Smooth muscle cell (in vitro differentiated cells): ENCODE measurements at regions not wholly inside any gene's neighbourhood (a gene's known extent, or its start where the extent isn't known, plus 50 kb on each side); places are given as distances from the start of the nearest gene placed in this dataset.

Source experiments
- DNase-seq: peaks from one replicate; lab custom pipeline; 2025; ENCODE audit not compliant: unreplicated experiment; lab: John Stamatoyannopoulos, UW
- H2AFZ ChIP-seq: fragments of 200-600 bp; sonication (generic); 2 replicates; pipeline ENCODE4 v1.6.0; 2016; ENCODE audit warnings: antibody characterized with exemption, low read depth, mild to moderate bottlenecking
- H3F3A ChIP-seq: fragments of 200-600 bp; sonication (generic); 2 replicates; pipeline ENCODE4 v1.6.0; 2017; ENCODE audit warnings: antibody characterized with exemption, low read depth
- H3K27ac ChIP-seq: fragments of 200-600 bp; sonication (generic); 2 replicates; pipeline ENCODE4 v1.5.1; 2016; ENCODE audit warnings: low read depth, mild to moderate bottlenecking
- H3K27me3 ChIP-seq: fragments of 200-600 bp; sonication (generic); 2 replicates; pipeline ENCODE4 v1.6.1; 2016; ENCODE audit warnings: low read depth, mild to moderate bottlenecking
- H3K36me3 ChIP-seq: fragments of 200-600 bp; sonication (generic); 2 replicates; pipeline ENCODE4 v1.5.1; 2016; ENCODE audit warnings: low read depth
- H3K4me1 ChIP-seq: fragments of 200-600 bp; sonication (generic); 2 replicates; pipeline ENCODE4 v1.5.1; 2016; ENCODE audit warnings: low read depth
- H3K4me2 ChIP-seq: fragments of 200-600 bp; sonication (generic); 2 replicates; pipeline ENCODE4 v1.6.0; 2016; ENCODE audit warnings: mild to moderate bottlenecking
- H3K4me3 ChIP-seq: fragments of 200-600 bp; sonication (generic); 2 replicates; pipeline ENCODE4 v1.5.1; 2016; ENCODE audit warnings: mild to moderate bottlenecking
- H3K79me2 ChIP-seq: fragments of 200-600 bp; sonication (generic); 2 replicates; pipeline ENCODE4 v1.6.0; 2016; ENCODE audit warnings: low read depth, mild to moderate bottlenecking
- H3K9ac ChIP-seq: fragments of 200-600 bp; sonication (generic); 2 replicates; pipeline ENCODE4 v1.6.0; 2016; ENCODE audit warnings: low read depth
- H3K9me3 ChIP-seq: fragments of 200-600 bp; sonication (generic); replicated peaks from 2 replicates; pipeline ENCODE4 v1.5.1; 2016; ENCODE audit warnings: low read depth
- H4K20me1 ChIP-seq: fragments of 200-600 bp; sonication (generic); 2 replicates; pipeline ENCODE4 v1.6.0; 2016; ENCODE audit warnings: low read depth
- CTCF ChIP-seq: fragments of 200-600 bp; sonication (generic); IDR thresholded peaks from 2 replicates; pipeline ENCODE4 v1.5.1; 2017; ENCODE audit warnings: borderline replicate concordance, mild to moderate bottlenecking, antibody characterized with exemption; ENCODE audit not compliant: insufficient read depth, poor library complexity, severe bottlenecking
- WGBS: methylation state at CpG from one replicate; pipeline ENCODE4 v1.1.7; 2016; ENCODE audit warnings: low lambda C conversion rate; 5-methylcytosine and 5-hydroxymethylcytosine counted together

DNA sequence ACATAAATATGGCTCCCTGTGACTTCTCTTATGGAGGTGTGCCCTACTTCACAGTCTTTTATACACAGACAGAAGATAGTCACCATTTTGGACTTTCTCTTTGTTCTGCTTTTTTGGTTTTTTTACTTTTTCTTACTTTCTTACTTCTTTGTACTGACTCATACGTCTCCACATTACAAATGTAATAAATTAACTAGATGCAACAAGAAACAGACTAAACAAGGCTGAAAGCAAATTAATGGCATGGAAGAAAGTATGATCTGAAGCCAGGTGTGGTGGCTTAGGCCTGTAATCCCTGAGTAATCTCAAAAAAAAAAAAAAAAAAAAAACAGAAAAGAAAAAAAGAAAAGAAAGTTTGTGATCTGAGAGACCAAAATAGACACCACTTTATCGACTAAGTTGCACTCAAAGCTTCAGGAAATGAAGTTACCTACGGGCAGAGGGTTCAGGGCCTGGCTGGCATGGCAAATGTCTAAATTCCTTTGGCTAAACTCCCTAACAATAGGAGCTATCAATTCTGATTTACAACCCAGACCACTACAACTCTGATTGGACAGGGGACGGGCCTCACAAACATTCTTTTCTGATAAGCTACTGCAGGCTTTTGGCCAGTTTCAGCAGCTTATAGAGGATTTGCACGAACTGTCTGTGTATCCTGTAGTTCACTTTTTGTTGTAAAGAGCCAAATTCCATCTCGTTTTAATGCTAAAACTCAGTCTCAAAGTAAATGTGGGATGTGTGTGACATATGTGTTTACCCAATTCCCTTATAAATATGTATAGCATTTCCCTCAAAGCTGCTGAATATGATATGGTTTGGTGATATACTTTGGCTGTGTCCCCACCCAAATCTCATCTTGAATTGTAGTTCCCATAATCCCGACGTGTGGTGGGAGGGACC, 129.1 kb downstream of the SEPTIN14 start:
- no peak for DNase-seq

GRCh38 chr7:55731931-55732330, 130.6 kb downstream of the SEPTIN14 start:
- Histone ChIP-seq H3K79me2 (no peaks in the 10 kb centered on the region), H3K36me3 (no peaks in the 10 kb centered on the region), H3K9me3 (no peaks in the 10 kb centered on the region), H3K4me2 (no peak overlapping the region), H2AFZ (no peak overlapping the region), H3K4me1 (no peaks in the 10 kb centered on the region), H3K4me3 (no peak overlapping the region), H3K27me3 (no peaks in the 10 kb centered on the region), H3F3A (no peaks in the 10 kb centered on the region), H3K27ac (no peak overlapping the region), H4K20me1 (no peaks in the 10 kb centered on the region), H3K9ac (no peak overlapping the region)
- no peak for TF ChIP-seq CTCF
- WGBS, result 95% methylated on average over 16 of the region's 16 CpGs
- no peak for DNase-seq

More for the DNA sequence above, 129.1 kb downstream of the SEPTIN14 start:
- Histone ChIP-seq H3F3A (no peaks in the 10 kb centered on the region), H3K27ac (no peak overlapping the region), H4K20me1 (no peaks in the 10 kb centered on the region), H3K9me3 (no peaks in the 10 kb centered on the region), H3K9ac (no peak overlapping the region), H3K79me2 (no peaks in the 10 kb centered on the region), H2AFZ (no peak overlapping the region), H3K4me3 (no peak overlapping the region), H3K4me2 (no peak overlapping the region), H3K27me3 (no peaks in the 10 kb centered on the region), H3K4me1 (no peaks in the 10 kb centered on the region), H3K36me3 (no peaks in the 10 kb centered on the region)
- TF ChIP-seq CTCF, result no peak
- 57% methylated on average over 8 of the region's 8 CpGs for WGBS

DNA sequence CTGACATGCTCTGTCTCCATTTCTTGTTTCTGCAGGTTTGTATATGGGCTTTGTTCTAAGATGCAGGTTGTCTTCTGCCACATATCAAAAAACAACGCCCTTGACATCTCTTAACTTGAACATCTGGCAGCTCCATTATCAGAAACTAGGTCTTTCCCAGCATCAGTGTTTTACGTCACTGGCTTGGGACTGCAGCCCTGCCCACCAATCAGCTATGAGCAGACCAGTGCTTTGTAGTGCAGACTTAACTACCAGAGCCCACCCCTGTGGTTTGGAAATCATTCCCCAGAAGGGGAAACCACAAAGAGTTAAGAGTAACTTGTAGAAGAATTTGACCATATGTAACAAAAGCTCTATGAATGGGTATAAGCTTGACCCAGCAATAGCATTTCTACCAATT, 132.4 kb downstream of the SEPTIN14 start:
- Histone ChIP-seq H3K79me2 (no peaks in the 10 kb centered on the region), H3K4me2 (no peak overlapping the region), H3K27me3 (no peaks in the 10 kb centered on the region), H3K4me3 (no peak overlapping the region), H3K4me1 (no peaks in the 10 kb centered on the region), H3F3A (no peaks in the 10 kb centered on the region), H2AFZ (no peak overlapping the region), H3K27ac (no peak overlapping the region), H3K36me3 (no peaks in the 10 kb centered on the region), H3K9ac (no peak overlapping the region), H4K20me1 (no peaks in the 10 kb centered on the region), H3K9me3 (no peaks in the 10 kb centered on the region)
- DNase-seq, result no peak
- 64% methylated on average over 2 of the region's 2 CpGs for WGBS
- TF ChIP-seq CTCF, result no peak

GRCh38 chr7:55723621-55723941, 139.0 kb downstream of the SEPTIN14 start:
- Histone ChIP-seq H3K27ac (no peak overlapping the region), H3K36me3 (no peaks in the 10 kb centered on the region), H2AFZ (no peak overlapping the region), H3K9ac (no peak overlapping the region), H3K4me1 (no peaks in the 10 kb centered on the region), H3K79me2 (no peaks in the 10 kb centered on the region), H4K20me1 (no peaks in the 10 kb centered on the region), H3K9me3 (no peaks in the 10 kb centered on the region), H3K4me3 (no peak overlapping the region), H3K27me3 (no peaks in the 10 kb centered on the region), H3F3A (no peaks in the 10 kb centered on the region), H3K4me2 (no peak overlapping the region)
- no peak for TF ChIP-seq CTCF
- 75% methylated on average over 7 of the region's 7 CpGs for WGBS
- no peak for DNase-seq
